BLaER1 (cell line): ENCODE measurements at regions not wholly inside any gene's neighbourhood (a gene's known extent, or its start where the extent isn't known, plus 50 kb on each side); places are given as distances from the start of the nearest gene placed in this dataset.

Source experiments
- H3K27ac ChIP-seq: shearing (Covaris generic); formaldehyde crosslinking; 2 replicates; pipeline ENCODE4 v1.8.1; 2022
- H3K27me3 ChIP-seq: shearing (Covaris generic); formaldehyde crosslinking; 2 replicates; pipeline ENCODE4 v1.8.1; 2022
- H3K36me3 ChIP-seq: shearing (Covaris generic); formaldehyde crosslinking; 2 replicates; pipeline ENCODE4 v1.8.1; 2022
- H3K4me1 ChIP-seq: shearing (Covaris generic); formaldehyde crosslinking; 2 replicates; pipeline ENCODE4 v1.8.1; 2022
- H3K4me2 ChIP-seq: shearing (Covaris generic); formaldehyde crosslinking; 2 replicates; pipeline ENCODE4 v1.8.1; 2022
- H3K4me3 ChIP-seq: shearing (Covaris generic); formaldehyde crosslinking; 2 replicates; pipeline ENCODE4 v1.8.1; 2022
- H3K9ac ChIP-seq: shearing (Covaris generic); formaldehyde crosslinking; 2 replicates; pipeline ENCODE4 v1.8.1; 2022
- H3K9me3 ChIP-seq: shearing (Covaris generic); formaldehyde crosslinking; 2 replicates; pipeline ENCODE4 v1.8.1; 2022
- H4K20me1 ChIP-seq: shearing (Covaris generic); formaldehyde crosslinking; 2 replicates; pipeline ENCODE4 v1.8.1; 2022
- Cebpa-rat ChIP-seq: shearing (Covaris generic); IDR thresholded peaks from 2 replicates; pipeline ENCODE4 v1.8.1; 2022

DNA sequence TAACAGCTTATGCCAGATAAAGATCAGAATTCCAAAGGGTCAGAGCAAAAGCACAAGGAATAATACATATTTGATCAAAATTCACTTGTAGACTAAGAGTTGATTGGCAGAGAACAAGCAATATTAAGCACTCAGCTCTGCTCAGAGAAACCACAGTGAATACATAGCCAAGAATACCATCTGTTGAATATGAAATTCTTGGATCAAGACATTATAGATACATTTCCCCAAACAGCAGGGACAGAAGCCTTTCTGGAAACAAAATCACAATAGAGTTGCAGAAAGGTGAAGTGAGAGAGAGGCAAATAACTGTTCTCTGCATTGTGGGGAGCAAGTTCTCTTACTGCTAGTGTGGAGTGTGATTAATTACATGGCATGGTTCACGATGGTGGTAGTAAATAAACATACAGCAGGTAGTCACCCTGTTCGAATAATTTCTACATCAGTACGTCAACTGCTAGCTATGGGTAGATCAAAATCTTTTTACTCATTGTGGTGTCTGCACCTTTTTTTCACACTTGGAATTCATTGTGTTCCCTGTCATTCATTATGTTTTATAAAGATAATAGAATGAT lies 366.7 kb downstream of the PCDH7 start:
- no peaks in the 10 kb centered on the region for H4K20me1 ChIP-seq
- H3K27me3 ChIP-seq = no peaks in the 10 kb centered on the region
- H3K4me3 ChIP-seq = no peak overlapping the region
- H3K4me2 ChIP-seq = no peak overlapping the region
- no peak for TF ChIP-seq Cebpa-rat
- no peak overlapping the region for H3K27ac ChIP-seq
- H3K9ac ChIP-seq = no peak overlapping the region
- H3K36me3 ChIP-seq = no peaks in the 10 kb centered on the region
- no peaks in the 10 kb centered on the region for H3K4me1 ChIP-seq
- H3K9me3 ChIP-seq = no peaks in the 10 kb centered on the region

DNA sequence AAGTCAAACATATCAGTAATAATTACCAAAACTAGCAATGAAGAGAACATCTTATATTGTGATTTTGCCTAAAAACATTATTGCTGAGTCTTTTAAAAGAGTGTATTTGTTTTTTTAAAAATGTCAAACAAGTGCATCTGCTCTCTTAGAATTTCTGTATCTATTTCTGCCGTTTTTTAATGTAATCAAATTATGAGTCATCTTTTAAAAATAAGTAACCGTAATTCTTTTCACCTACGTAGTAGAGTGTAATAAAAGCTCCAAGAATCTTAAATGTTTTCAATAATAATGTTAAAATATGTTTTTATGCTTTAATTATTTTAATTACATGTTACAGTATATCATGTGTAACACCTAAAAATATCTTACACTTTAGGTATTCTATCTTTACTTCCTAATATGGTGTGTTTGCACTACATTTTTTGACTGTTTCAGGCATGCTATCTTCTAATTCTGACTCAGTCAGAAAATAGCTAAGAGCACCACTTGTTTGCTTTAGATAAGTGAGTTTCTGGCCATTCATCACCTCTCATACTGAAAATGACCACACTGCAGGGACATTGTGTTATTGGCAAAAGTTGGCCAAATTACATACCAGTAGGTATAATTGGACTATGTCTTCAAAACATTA lies 368.5 kb downstream of the PCDH7 start:
- Histone ChIP-seq H3K4me1 (no peaks in the 10 kb centered on the region), H4K20me1 (no peaks in the 10 kb centered on the region), H3K9me3 (no peaks in the 10 kb centered on the region), H3K27me3 (no peaks in the 10 kb centered on the region), H3K36me3 (no peaks in the 10 kb centered on the region), H3K4me2 (no peak overlapping the region), H3K9ac (no peak overlapping the region), H3K27ac (no peak overlapping the region), H3K4me3 (no peak overlapping the region)
- no peak for TF ChIP-seq Cebpa-rat

DNA sequence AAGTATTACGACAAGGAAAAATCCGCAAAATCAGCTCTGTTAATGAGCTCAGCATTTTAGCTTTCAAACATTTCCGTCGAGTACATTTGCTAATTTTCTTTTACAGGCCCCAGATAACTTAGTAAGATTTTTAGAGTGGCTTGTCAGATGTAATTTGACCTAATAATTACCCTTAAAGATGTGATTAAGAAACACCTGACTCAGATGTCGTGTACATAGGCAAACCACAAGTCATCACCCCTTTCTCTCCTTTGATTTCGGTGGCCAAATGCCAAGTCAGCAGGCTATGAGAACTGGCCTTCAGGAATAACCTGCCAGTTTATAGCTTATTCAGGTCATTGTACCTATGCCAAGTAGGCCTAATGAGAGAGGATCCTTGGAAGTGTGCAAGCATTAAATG lies 369.6 kb downstream of the PCDH7 start:
- TF ChIP-seq Cebpa-rat = no peak
- no peaks in the 10 kb centered on the region for H4K20me1 ChIP-seq
- no peak overlapping the region for H3K4me3 ChIP-seq
- no peaks in the 10 kb centered on the region for H3K9me3 ChIP-seq
- H3K9ac ChIP-seq = no peak overlapping the region
- no peaks in the 10 kb centered on the region for H3K36me3 ChIP-seq
- H3K4me2 ChIP-seq = no peak overlapping the region
- no peak overlapping the region for H3K27ac ChIP-seq
- H3K27me3 ChIP-seq = no peaks in the 10 kb centered on the region
- no peaks in the 10 kb centered on the region for H3K4me1 ChIP-seq

DNA sequence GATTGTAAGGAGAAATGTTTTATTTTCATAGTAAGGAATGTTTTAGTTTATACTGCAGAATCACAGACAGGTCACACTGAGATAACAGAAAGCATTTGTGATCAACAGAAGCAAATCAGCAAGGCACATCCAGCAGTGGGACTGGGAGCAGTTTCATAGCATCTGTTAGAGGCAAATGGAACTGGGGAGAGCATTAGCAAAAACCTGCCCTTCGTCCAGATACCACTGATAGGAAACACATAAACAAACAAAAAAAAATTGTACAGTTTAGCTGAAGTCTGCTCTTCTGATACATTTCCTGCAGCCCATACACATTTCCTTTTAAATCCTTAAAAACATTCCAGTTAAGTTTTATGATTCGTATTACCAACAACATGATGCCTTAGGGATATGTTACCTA lies 374.3 kb downstream of the PCDH7 start:
- no peaks in the 10 kb centered on the region for H3K36me3 ChIP-seq
- no peak overlapping the region for H3K27ac ChIP-seq
- H3K4me1 ChIP-seq = no peaks in the 10 kb centered on the region
- no peak overlapping the region for H3K4me2 ChIP-seq
- TF ChIP-seq Cebpa-rat = no peak
- H3K27me3 ChIP-seq = no peaks in the 10 kb centered on the region
- H4K20me1 ChIP-seq = no peaks in the 10 kb centered on the region
- no peaks in the 10 kb centered on the region for H3K9me3 ChIP-seq
- H3K9ac ChIP-seq = no peak overlapping the region
- no peak overlapping the region for H3K4me3 ChIP-seq

DNA sequence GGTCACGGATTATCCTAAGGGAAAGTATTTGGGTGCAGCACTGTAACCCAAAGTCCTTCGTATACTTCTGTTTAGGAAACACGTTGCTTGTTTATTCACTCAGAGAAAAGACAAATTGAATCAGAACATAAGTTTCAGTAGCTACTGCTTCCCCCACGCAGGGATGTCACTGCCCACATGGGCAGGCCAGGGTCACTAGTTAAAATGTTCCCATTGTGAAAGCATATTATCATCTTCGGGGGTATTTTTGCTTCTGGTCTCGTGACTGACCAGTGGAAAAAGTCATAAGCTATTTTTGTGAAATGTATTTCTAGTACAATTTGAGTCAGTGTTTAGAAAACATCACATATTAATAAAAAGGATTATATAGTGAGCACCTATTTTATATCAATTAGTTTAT lies 377.8 kb downstream of the PCDH7 start:
- H3K4me1 ChIP-seq = no peaks in the 10 kb centered on the region
- no peak overlapping the region for H3K9ac ChIP-seq
- H3K27me3 ChIP-seq = no peaks in the 10 kb centered on the region
- H3K9me3 ChIP-seq = no peaks in the 10 kb centered on the region
- no peak for TF ChIP-seq Cebpa-rat
- H4K20me1 ChIP-seq = no peaks in the 10 kb centered on the region
- no peak overlapping the region for H3K4me2 ChIP-seq
- H3K36me3 ChIP-seq = no peaks in the 10 kb centered on the region
- no peak overlapping the region for H3K4me3 ChIP-seq
- H3K27ac ChIP-seq = no peak overlapping the region

DNA sequence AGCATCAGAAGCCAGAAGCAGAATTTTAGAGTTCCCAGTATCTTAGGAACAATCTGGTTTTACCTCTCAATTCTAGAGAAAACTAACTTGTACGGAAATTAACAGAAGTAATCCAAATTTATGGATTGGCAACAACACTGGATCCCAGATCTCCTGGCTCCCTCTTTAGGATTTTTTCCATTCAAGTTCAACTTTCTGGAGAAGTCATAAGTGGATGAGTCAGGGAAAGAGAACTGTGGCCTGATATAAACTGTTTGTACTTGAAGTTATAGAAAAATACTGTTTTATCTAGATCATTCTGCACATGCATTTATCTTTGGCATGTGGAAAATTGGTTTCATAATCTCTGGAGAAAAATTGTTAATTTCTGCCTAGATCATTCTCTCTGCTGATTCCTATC lies 380.4 kb downstream of the PCDH7 start:
- H3K36me3 ChIP-seq = no peaks in the 10 kb centered on the region
- H3K9me3 ChIP-seq = no peaks in the 10 kb centered on the region
- no peak overlapping the region for H3K9ac ChIP-seq
- H3K4me3 ChIP-seq = no peak overlapping the region
- H3K4me2 ChIP-seq = no peak overlapping the region
- no peaks in the 10 kb centered on the region for H3K4me1 ChIP-seq
- no peak overlapping the region for H3K27ac ChIP-seq
- no peaks in the 10 kb centered on the region for H4K20me1 ChIP-seq
- no peak for TF ChIP-seq Cebpa-rat
- H3K27me3 ChIP-seq = no peaks in the 10 kb centered on the region

DNA sequence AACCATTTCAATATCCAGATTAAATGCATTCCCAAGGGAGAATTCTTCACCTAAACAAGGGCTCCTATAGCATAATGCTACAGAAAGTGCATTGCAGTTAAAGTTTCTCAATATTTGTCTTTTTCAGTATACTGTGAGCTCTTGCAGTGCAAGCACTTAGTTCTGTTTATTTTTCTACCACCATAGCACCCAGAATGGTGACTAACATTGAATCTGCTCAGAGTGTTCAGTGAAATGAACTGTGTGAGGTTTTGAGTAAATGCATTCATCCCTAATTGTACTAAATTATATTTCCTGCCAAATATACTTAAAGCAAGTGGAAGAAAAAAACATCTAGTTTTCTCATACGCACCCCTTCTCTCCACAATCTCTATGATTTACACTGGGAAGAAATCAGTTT lies 383.9 kb downstream of the PCDH7 start:
- no peak overlapping the region for H3K9ac ChIP-seq
- no peaks in the 10 kb centered on the region for H4K20me1 ChIP-seq
- H3K36me3 ChIP-seq = no peaks in the 10 kb centered on the region
- no peak overlapping the region for H3K4me2 ChIP-seq
- H3K27ac ChIP-seq = no peak overlapping the region
- H3K27me3 ChIP-seq = no peaks in the 10 kb centered on the region
- no peak for TF ChIP-seq Cebpa-rat
- H3K9me3 ChIP-seq = no peaks in the 10 kb centered on the region
- 0 out of 2 replicates have a peak, but pooled peaks cover 4% of the 10 kb centered on the region for H3K4me1 ChIP-seq
- no peak overlapping the region for H3K4me3 ChIP-seq

DNA sequence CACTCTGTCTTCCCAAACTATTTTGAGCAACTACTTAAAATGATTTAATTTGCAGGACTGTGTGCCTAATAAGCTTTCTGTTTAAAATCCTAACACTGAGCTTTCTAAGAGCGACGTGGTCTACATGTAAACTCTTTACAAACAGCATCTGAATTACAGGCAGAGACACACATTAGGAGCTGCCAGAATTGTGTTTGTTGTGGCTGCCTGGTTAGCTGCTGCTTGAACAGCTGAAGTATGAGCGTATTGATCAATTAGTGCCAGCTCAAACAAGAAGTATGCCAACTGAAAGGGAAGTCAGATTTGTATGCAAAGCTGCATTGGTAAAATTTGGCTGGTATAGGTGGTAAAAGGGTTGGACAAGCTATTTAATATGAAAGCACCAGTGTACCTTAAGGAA lies 384.4 kb downstream of the PCDH7 start:
- no peaks in the 10 kb centered on the region for H3K36me3 ChIP-seq
- H3K4me2 ChIP-seq = no peak overlapping the region
- no peaks in the 10 kb centered on the region for H3K27me3 ChIP-seq
- H3K9me3 ChIP-seq = no peaks in the 10 kb centered on the region
- no peak for TF ChIP-seq Cebpa-rat
- no peaks in the 10 kb centered on the region for H4K20me1 ChIP-seq
- no peak overlapping the region for H3K4me3 ChIP-seq
- H3K9ac ChIP-seq = no peak overlapping the region
- 0 out of 2 replicates have a peak, but pooled peaks cover 4% of the 10 kb centered on the region for H3K4me1 ChIP-seq
- no peak overlapping the region for H3K27ac ChIP-seq

DNA sequence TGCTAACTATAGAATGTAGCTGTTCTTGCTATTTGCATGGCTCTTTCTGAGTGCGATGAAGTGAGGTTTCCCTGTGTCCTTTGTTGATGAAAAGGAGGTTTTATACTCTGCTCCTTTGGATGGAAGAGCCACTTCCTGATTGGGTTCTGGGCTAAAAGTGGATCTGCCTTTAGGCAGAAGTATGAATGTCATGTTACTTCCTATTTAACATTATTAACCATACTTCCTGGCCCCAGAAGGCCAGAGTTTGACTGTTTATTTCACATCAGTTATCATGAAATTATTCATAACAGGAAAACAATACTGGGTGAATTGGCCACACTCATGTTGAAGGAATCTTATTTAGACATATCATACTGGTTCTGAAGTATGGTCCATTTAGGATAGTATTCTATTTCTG lies 386.2 kb downstream of the PCDH7 start:
- TF ChIP-seq Cebpa-rat = no peak
- H3K4me3 ChIP-seq = no peak overlapping the region
- H4K20me1 ChIP-seq = no peaks in the 10 kb centered on the region
- no peaks in the 10 kb centered on the region for H3K36me3 ChIP-seq
- H3K27ac ChIP-seq = no peak overlapping the region
- no peaks in the 10 kb centered on the region for H3K9me3 ChIP-seq
- H3K27me3 ChIP-seq = no peaks in the 10 kb centered on the region
- H3K9ac ChIP-seq = no peak overlapping the region
- 0 out of 2 replicates have a peak, but pooled peaks cover 4% of the 10 kb centered on the region for H3K4me1 ChIP-seq
- peak overlapping the region; percentile 14; the same call in 1 of the 2 replicates for H3K4me2 ChIP-seq

DNA sequence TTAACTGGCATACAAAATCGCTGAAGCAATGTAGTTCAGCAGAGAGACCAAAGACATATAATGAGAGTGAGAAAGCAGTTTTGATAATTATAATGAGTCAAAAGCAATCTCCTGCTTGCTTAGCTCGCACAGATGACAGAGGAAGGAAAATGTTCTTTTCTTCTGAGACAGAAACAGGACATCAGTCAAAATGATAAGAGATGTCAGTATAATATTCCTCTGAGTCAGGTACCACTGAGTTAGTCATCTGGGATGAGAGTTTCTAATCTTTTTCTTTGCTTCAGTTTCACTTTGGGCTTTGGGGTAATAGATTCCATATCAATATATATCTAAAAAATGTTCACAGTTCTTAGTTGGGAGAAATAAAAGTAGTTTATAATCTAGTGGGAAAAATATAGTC lies 387.2 kb downstream of the PCDH7 start:
- no peaks in the 10 kb centered on the region for H3K27me3 ChIP-seq
- H3K4me2 ChIP-seq = no peak overlapping the region
- H4K20me1 ChIP-seq = no peaks in the 10 kb centered on the region
- 0 out of 2 replicates have a peak, but pooled peaks cover 4% of the 10 kb centered on the region for H3K4me1 ChIP-seq
- no peak overlapping the region for H3K4me3 ChIP-seq
- H3K27ac ChIP-seq = no peak overlapping the region
- no peak overlapping the region for H3K9ac ChIP-seq
- H3K9me3 ChIP-seq = no peaks in the 10 kb centered on the region
- H3K36me3 ChIP-seq = no peaks in the 10 kb centered on the region
- TF ChIP-seq Cebpa-rat = no peak
